ENCODE measurements at regions not wholly inside any gene's neighbourhood (a gene's known extent, or its start where the extent isn't known, plus 50 kb on each side); places are given as distances from the start of the nearest gene placed in this dataset.

DNA sequence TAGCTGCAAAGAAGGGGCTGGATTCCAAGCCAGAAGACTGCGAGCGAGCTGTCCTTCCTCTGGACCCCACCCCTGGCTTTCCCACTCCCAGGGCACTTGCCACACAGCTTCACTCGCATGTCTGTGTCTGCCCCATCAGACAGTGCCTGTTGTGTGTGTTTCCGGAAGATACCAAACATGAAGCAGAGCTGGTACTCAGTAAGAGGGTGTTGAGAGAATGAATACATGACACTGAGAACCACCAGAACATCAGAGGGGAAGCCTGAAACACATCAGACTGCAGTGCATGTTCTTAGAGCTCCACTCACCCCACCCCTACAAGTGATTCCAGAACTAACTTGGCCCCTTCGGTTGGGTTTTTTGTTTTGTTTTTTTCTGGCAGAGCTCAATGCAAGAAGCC is 181.5 kb downstream of the TTC32 start:
- H3K27ac ChIP-seq (ENCODE audit: low read depth, low read length), result no peak overlapping the region
- H3K9ac ChIP-seq (ENCODE audit: low read depth, low read length), result no peak overlapping the region
- no peak overlapping the region for H3K4me3 ChIP-seq (ENCODE audit: low read depth, low read length)
- H3K4me1 ChIP-seq (ENCODE audit: control insufficient read depth, insufficient read depth, low read length), result no peaks in the 10 kb centered on the region
- H3K27me3 ChIP-seq (ENCODE audit: control insufficient read depth, insufficient read depth, low read length), result no peaks in the 10 kb centered on the region
- no peaks in the 10 kb centered on the region for H3K9me3 ChIP-seq (ENCODE audit: control insufficient read depth, insufficient read depth, low read length)
- H3K36me3 ChIP-seq (ENCODE audit: control insufficient read depth, insufficient read depth, low read length), result no peaks in the 10 kb centered on the region

- Histone ChIP-seq H3K27ac (ENCODE audit: low read depth, low read length) (no peak overlapping the region), H3K36me3 (ENCODE audit: control insufficient read depth, insufficient read depth, low read length) (no peaks in the 10 kb centered on the region), H3K27me3 (ENCODE audit: control insufficient read depth, insufficient read depth, low read length) (no peaks in the 10 kb centered on the region), H3K4me3 (ENCODE audit: low read depth, low read length) (no peak overlapping the region), H3K4me1 (ENCODE audit: control insufficient read depth, insufficient read depth, low read length) (no peaks in the 10 kb centered on the region), H3K9me3 (ENCODE audit: control insufficient read depth, insufficient read depth, low read length) (no peaks in the 10 kb centered on the region), H3K9ac (ENCODE audit: low read depth, low read length) (no peak overlapping the region)
These were observed 182.2 kb downstream of the TTC32 start for GRCh38 chr2:19719540-19719939.

GRCh38 chr2:19717446-19717845 is 184.3 kb downstream of the TTC32 start:
- Histone ChIP-seq H3K27me3 (ENCODE audit: control insufficient read depth, insufficient read depth, low read length) (no peaks in the 10 kb centered on the region), H3K36me3 (ENCODE audit: control insufficient read depth, insufficient read depth, low read length) (no peaks in the 10 kb centered on the region), H3K27ac (ENCODE audit: low read depth, low read length) (no peak overlapping the region), H3K4me1 (ENCODE audit: control insufficient read depth, insufficient read depth, low read length) (no peaks in the 10 kb centered on the region), H3K9me3 (ENCODE audit: control insufficient read depth, insufficient read depth, low read length) (no peaks in the 10 kb centered on the region), H3K4me3 (ENCODE audit: low read depth, low read length) (no peak overlapping the region), H3K9ac (ENCODE audit: low read depth, low read length) (no peak overlapping the region)

DNA sequence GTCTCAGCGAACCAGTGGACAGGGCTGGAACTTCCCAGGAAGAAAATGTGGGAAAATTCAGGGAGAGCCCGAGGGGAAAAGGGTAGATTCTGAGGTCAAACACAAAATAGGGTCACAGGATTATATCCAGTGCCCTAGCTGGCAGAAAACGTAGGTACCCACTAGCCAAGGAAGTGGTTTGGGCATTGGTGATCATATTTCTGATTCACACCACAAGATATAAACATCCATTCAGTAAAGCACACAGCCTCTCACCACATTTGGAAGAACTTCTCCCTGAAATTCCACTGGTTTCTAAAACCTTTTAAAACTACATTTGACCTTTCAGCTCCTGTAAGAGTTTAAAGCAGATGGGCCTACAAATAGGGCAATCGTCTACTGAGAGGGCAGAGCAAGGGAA is 186.9 kb downstream of the TTC32 start:
- Histone ChIP-seq H3K4me3 (ENCODE audit: low read depth, low read length) (no peak overlapping the region), H3K27ac (ENCODE audit: low read depth, low read length) (no peak overlapping the region), H3K9ac (ENCODE audit: low read depth, low read length) (no peak overlapping the region), H3K36me3 (ENCODE audit: control insufficient read depth, insufficient read depth, low read length) (no peaks in the 10 kb centered on the region), H3K4me1 (ENCODE audit: control insufficient read depth, insufficient read depth, low read length) (no peaks in the 10 kb centered on the region), H3K27me3 (ENCODE audit: control insufficient read depth, insufficient read depth, low read length) (no peaks in the 10 kb centered on the region), H3K9me3 (ENCODE audit: control insufficient read depth, insufficient read depth, low read length) (no peaks in the 10 kb centered on the region)

- H3K9me3 ChIP-seq (ENCODE audit: control insufficient read depth, insufficient read depth, low read length), result no peaks in the 10 kb centered on the region
- no peaks in the 10 kb centered on the region for H3K36me3 ChIP-seq (ENCODE audit: control insufficient read depth, insufficient read depth, low read length)
- H3K4me1 ChIP-seq (ENCODE audit: control insufficient read depth, insufficient read depth, low read length), result no peaks in the 10 kb centered on the region
- no peaks in the 10 kb centered on the region for H3K27me3 ChIP-seq (ENCODE audit: control insufficient read depth, insufficient read depth, low read length)
- H3K4me3 ChIP-seq (ENCODE audit: low read depth, low read length), result no peak overlapping the region
- H3K9ac ChIP-seq (ENCODE audit: low read depth, low read length), result no peak overlapping the region
- no peak overlapping the region for H3K27ac ChIP-seq (ENCODE audit: low read depth, low read length)
These were observed 188.9 kb downstream of the TTC32 start for GRCh38 chr2:19712850-19713249.

- H3K27me3 ChIP-seq (ENCODE audit: control insufficient read depth, insufficient read depth, low read length), result no peaks in the 10 kb centered on the region
- no peaks in the 10 kb centered on the region for H3K36me3 ChIP-seq (ENCODE audit: control insufficient read depth, insufficient read depth, low read length)
- H3K4me1 ChIP-seq (ENCODE audit: control insufficient read depth, insufficient read depth, low read length), result no peaks in the 10 kb centered on the region
- no peak overlapping the region for H3K4me3 ChIP-seq (ENCODE audit: low read depth, low read length)
- H3K9me3 ChIP-seq (ENCODE audit: control insufficient read depth, insufficient read depth, low read length), result no peaks in the 10 kb centered on the region
- peak overlapping the region; percentile 3 for H3K27ac ChIP-seq (ENCODE audit: low read depth, low read length)
- no peak overlapping the region for H3K9ac ChIP-seq (ENCODE audit: low read depth, low read length)
These were observed 190.1 kb downstream of the TTC32 start for GRCh38 chr2:19711470-19712372.

DNA sequence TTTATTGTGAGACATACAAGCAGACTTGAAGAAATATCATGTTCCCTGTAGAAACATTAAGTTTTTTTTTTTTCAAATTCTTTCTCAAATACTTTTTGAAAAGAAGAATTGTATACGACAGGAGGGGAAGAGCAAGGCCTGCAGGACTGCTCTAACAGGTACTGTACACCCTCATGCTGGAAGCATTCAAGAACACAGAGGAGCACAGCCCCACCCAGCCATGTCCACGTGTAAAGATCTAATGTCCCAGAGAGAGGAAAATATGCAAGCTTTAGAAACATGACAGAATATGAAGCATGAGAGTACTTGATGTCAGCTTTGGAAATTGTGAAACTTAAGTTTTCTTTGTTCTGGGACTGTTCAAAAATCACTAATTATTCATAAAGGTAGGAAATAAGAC is 191.6 kb downstream of the TTC32 start:
- H3K9me3 ChIP-seq (ENCODE audit: control insufficient read depth, insufficient read depth, low read length), result no peaks in the 10 kb centered on the region
- no peak overlapping the region for H3K9ac ChIP-seq (ENCODE audit: low read depth, low read length)
- H3K4me3 ChIP-seq (ENCODE audit: low read depth, low read length), result no peak overlapping the region
- no peaks in the 10 kb centered on the region for H3K4me1 ChIP-seq (ENCODE audit: control insufficient read depth, insufficient read depth, low read length)
- no peaks in the 10 kb centered on the region for H3K36me3 ChIP-seq (ENCODE audit: control insufficient read depth, insufficient read depth, low read length)
- no peaks in the 10 kb centered on the region for H3K27me3 ChIP-seq (ENCODE audit: control insufficient read depth, insufficient read depth, low read length)
- no peak overlapping the region for H3K27ac ChIP-seq (ENCODE audit: low read depth, low read length)

GRCh38 chr2:19709553-19709952 is 192.2 kb downstream of the TTC32 start:
- no peaks in the 10 kb centered on the region for H3K4me1 ChIP-seq (ENCODE audit: control insufficient read depth, insufficient read depth, low read length)
- H3K4me3 ChIP-seq (ENCODE audit: low read depth, low read length), result no peak overlapping the region
- H3K36me3 ChIP-seq (ENCODE audit: control insufficient read depth, insufficient read depth, low read length), result no peaks in the 10 kb centered on the region
- no peaks in the 10 kb centered on the region for H3K27me3 ChIP-seq (ENCODE audit: control insufficient read depth, insufficient read depth, low read length)
- H3K9me3 ChIP-seq (ENCODE audit: control insufficient read depth, insufficient read depth, low read length), result no peaks in the 10 kb centered on the region
- H3K27ac ChIP-seq (ENCODE audit: low read depth, low read length), result no peak overlapping the region
- H3K9ac ChIP-seq (ENCODE audit: low read depth, low read length), result no peak overlapping the region

DNA sequence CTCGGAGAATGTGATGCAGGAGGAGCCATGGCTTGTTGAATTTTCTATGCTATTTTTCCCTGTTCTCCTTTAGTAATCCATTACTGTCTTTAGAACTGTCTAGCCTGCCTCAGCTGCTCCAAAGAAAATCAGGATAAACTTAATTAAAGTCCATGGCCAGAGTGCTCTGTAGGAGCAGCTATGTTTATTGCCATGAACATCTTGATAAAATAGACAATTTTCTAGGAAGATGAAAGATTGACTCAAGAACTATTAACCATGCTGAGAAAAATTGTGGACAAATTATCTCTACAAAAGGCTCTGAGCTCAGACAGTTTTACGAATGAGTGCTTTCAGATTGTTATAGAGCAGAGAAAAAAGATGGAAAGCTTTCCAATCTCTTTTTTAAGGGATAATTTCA is 193.0 kb downstream of the TTC32 start:
- H3K27ac ChIP-seq (ENCODE audit: low read depth, low read length), result no peak overlapping the region
- no peaks in the 10 kb centered on the region for H3K9me3 ChIP-seq (ENCODE audit: control insufficient read depth, insufficient read depth, low read length)
- H3K36me3 ChIP-seq (ENCODE audit: control insufficient read depth, insufficient read depth, low read length), result no peaks in the 10 kb centered on the region
- no peaks in the 10 kb centered on the region for H3K4me1 ChIP-seq (ENCODE audit: control insufficient read depth, insufficient read depth, low read length)
- H3K27me3 ChIP-seq (ENCODE audit: control insufficient read depth, insufficient read depth, low read length), result no peaks in the 10 kb centered on the region
- H3K9ac ChIP-seq (ENCODE audit: low read depth, low read length), result no peak overlapping the region
- no peak overlapping the region for H3K4me3 ChIP-seq (ENCODE audit: low read depth, low read length)

- H3K36me3 ChIP-seq (ENCODE audit: control insufficient read depth, insufficient read depth, low read length), result no peaks in the 10 kb centered on the region
These were observed 195.5 kb downstream of the TTC32 start for GRCh38 chr2:19706332-19706731.

GRCh38 chr2:19702267-19702666 is 199.5 kb downstream of the TTC32 start:
- no peak overlapping the region for H3K4me3 ChIP-seq (ENCODE audit: low read depth, low read length)
- no peak overlapping the region for H3K9ac ChIP-seq (ENCODE audit: low read depth, low read length)
- H3K4me1 ChIP-seq (ENCODE audit: control insufficient read depth, insufficient read depth, low read length), result no peaks in the 10 kb centered on the region
- H3K36me3 ChIP-seq (ENCODE audit: control insufficient read depth, insufficient read depth, low read length), result no peaks in the 10 kb centered on the region
- H3K27ac ChIP-seq (ENCODE audit: low read depth, low read length), result no peak overlapping the region
- no peaks in the 10 kb centered on the region for H3K9me3 ChIP-seq (ENCODE audit: control insufficient read depth, insufficient read depth, low read length)
- no peaks in the 10 kb centered on the region for H3K27me3 ChIP-seq (ENCODE audit: control insufficient read depth, insufficient read depth, low read length)

More at GRCh38 chr2:19706332-19706731, 195.5 kb downstream of the TTC32 start:
- no peaks in the 10 kb centered on the region for H3K27me3 ChIP-seq (ENCODE audit: control insufficient read depth, insufficient read depth, low read length)
- no peak overlapping the region for H3K9ac ChIP-seq (ENCODE audit: low read depth, low read length)
- H3K9me3 ChIP-seq (ENCODE audit: control insufficient read depth, insufficient read depth, low read length), result no peaks in the 10 kb centered on the region
- H3K4me1 ChIP-seq (ENCODE audit: control insufficient read depth, insufficient read depth, low read length), result no peaks in the 10 kb centered on the region
- no peak overlapping the region for H3K4me3 ChIP-seq (ENCODE audit: low read depth, low read length)
- no peak overlapping the region for H3K27ac ChIP-seq (ENCODE audit: low read depth, low read length)

Data from HUES48 (cell line).